HepG2 (cell line): ENCODE measurements at regions not wholly inside any gene's neighbourhood (a gene's known extent, or its start where the extent isn't known, plus 50 kb on each side); places are given as distances from the start of the nearest gene placed in this dataset.

Experiments used
- ATAC-seq: fragments of 200-7000 bp; cut with Tn5 transposase; 3 replicates; pipeline ENCODE4 v1.9.1; 2020; ENCODE audit warnings: mild to moderate bottlenecking, moderate library complexity
- BruUV-seq: library from RNA; stranded (reverse); fragments of 400-500 nt; replicated peaks from 2 replicates; lab custom pipeline; 2021; lab: Mats Ljungman, UMichigan
- CTCF ChIA-PET: fragments of 300-600 bp; formaldehyde crosslinking; extraction: SDS; loops from one replicate; lab custom pipeline; 2021; ENCODE audit warnings: low total read pairs, inconsistent platforms, low intra/inter-chr PET ratio; lab: Yijun Ruan, JAX
- POLR2A ChIA-PET: fragments of 350-600 bp; sonication (Branson Sonifier 250); formaldehyde crosslinking; loops from one replicate; lab custom pipeline; 2020; ENCODE audit warnings: antibody characterized with exemption, inconsistent platforms; lab: Yijun Ruan, JAX
- DNase-seq: peaks from one replicate; pipeline ENCODE4 v3.0.0-alpha.2; 2015; ENCODE audit warnings: low spot score
- FAIRE-seq: peaks from 3 replicates; lab custom pipeline; 2011; peaks lifted over from hg19 to GRCh38; lab: Jason Lieb, UNC
- H2AFZ ChIP-seq: one replicate; pipeline ENCODE4 v1.6.1; 2011; ENCODE audit warnings: low read length, inconsistent platforms
- H3K27ac ChIP-seq: fragments of 300-600 bp; 3 replicates; pipeline ENCODE4 v1.8.0; 2011; ENCODE audit warnings: mixed run types, mild to moderate bottlenecking, mixed read lengths, low read length, inconsistent platforms; ENCODE audit not compliant: insufficient read depth; ENCODE audit errors: extremely low read length
- H3K27me3 ChIP-seq, 2 experiments: fragments of 200-600 bp in 1 of 2; 2 replicates in 1 of 2; 3 replicates in 1 of 2; pipeline versions ENCODE4 v1.6.0 to v1.8.0; 2011; ENCODE audit warnings: low read length in 2 of 2, mild to moderate bottlenecking in 2 of 2, moderate library complexity in 2 of 2, inconsistent platforms in 1 of 2; ENCODE audit not compliant: insufficient read depth in 2 of 2, control insufficient read depth in 1 of 2
- H3K36me3 ChIP-seq, 2 experiments: fragments of 200-600 bp in 1 of 2; replicated peaks in 1 of 2; 2 replicates in 1 of 2; 3 replicates in 1 of 2; pipeline versions ENCODE4 v1.5.1 to v1.8.0; 2011; ENCODE audit warnings: low read length in 2 of 2, inconsistent platforms in 1 of 2; ENCODE audit not compliant: insufficient read depth in 2 of 2, control insufficient read depth in 1 of 2
- H3K4me1 ChIP-seq: 2 replicates; pipeline ENCODE4 v1.5.1; 2012; ENCODE audit warnings: low read length, inconsistent platforms; ENCODE audit not compliant: insufficient read depth
- H3K4me2 ChIP-seq: 2 replicates; pipeline ENCODE4 v1.6.0; 2011; ENCODE audit warnings: low read depth, low read length, inconsistent platforms
- H3K4me3 ChIP-seq, 3 experiments: fragments of 200-600 bp in 1 of 3; sonication (generic), shearing (Covaris generic) in 1 of 3; replicated peaks in 1 of 3; 2 replicates each; pipeline ENCODE4 v1.5.1; 2011 to 2016; ENCODE audit warnings: low read length in 3 of 3, inconsistent platforms in 2 of 3, low read depth in 2 of 3, mild to moderate bottlenecking in 2 of 3, control low read depth in 1 of 3, mixed read lengths in 1 of 3; ENCODE audit not compliant: insufficient read depth in 1 of 3
- H3K79me2 ChIP-seq: one replicate; pipeline ENCODE4 v1.6.1; 2011; ENCODE audit warnings: low read length, inconsistent platforms; ENCODE audit not compliant: insufficient read depth
- H3K9ac ChIP-seq: 2 replicates; pipeline ENCODE4 v1.6.0; 2011; ENCODE audit warnings: mild to moderate bottlenecking, low read depth, low read length, inconsistent platforms; ENCODE audit not compliant: insufficient read depth
- H3K9me3 ChIP-seq: 2 replicates; pipeline ENCODE4 v1.5.1; 2012; ENCODE audit warnings: mild to moderate bottlenecking, low read length
- H4K20me1 ChIP-seq: 2 replicates; pipeline ENCODE4 v1.6.0; 2011; ENCODE audit warnings: inconsistent platforms, mild to moderate bottlenecking, low read length, moderate library complexity; ENCODE audit not compliant: insufficient read depth
- BCLAF1 ChIP-seq: fragments of 450-650 bp; IDR thresholded peaks from 2 replicates; pipeline ENCODE4 v1.6.1; 2017; ENCODE audit warnings: mild to moderate bottlenecking
- DPF2 ChIP-seq: sonication (generic); formaldehyde crosslinking; IDR thresholded peaks from 2 replicates; pipeline ENCODE4 v1.4.0; 2020; ENCODE audit warnings: mild to moderate bottlenecking, low read depth, missing genetic modification reagents, borderline replicate concordance
- GTF3A ChIP-seq: sonication (generic); formaldehyde crosslinking; conservative IDR thresholded peaks from 2 replicates; pipeline ENCODE4 v1.4.0; 2020; ENCODE audit warnings: mild to moderate bottlenecking, missing genetic modification reagents
- KAT8 ChIP-seq: IDR thresholded peaks from 2 replicates; pipeline ENCODE4 v1.6.1; 2016; ENCODE audit warnings: missing genetic modification reagents, missing compliant biosample characterization
- KLF16 ChIP-seq, 2 experiments: sonication (generic) in 1 of 2; formaldehyde crosslinking in 1 of 2; IDR thresholded peaks; 2 replicates each; pipeline versions ENCODE4 v1.6.1 to v1.8.0; 2016 to 2023; ENCODE audit warnings: missing genetic modification reagents in 2 of 2, missing compliant biosample characterization in 1 of 2
- MTA3 ChIP-seq: sonication (generic); formaldehyde crosslinking; IDR thresholded peaks from 2 replicates; pipeline ENCODE4 v1.4.0; 2020; ENCODE audit warnings: missing genetic modification reagents
- USF2 ChIP-seq, 2 experiments: sonication (generic) in 1 of 2; formaldehyde crosslinking in 1 of 2; IDR thresholded peaks; 2 replicates each; pipeline versions ENCODE4 v1.5.1 to v1.6.1; 2011 to 2020; ENCODE audit warnings: borderline replicate concordance in 1 of 2, low read depth in 1 of 2, low read length in 1 of 2, mild to moderate bottlenecking in 1 of 2, missing genetic modification reagents in 1 of 2, moderate library complexity in 1 of 2
- ZBTB7A ChIP-seq: sonication (generic); formaldehyde crosslinking; IDR thresholded peaks from 2 replicates; pipeline ENCODE4 v1.8.0; 2022; ENCODE audit warnings: mild to moderate bottlenecking, missing genetic modification reagents
- ZNF329 ChIP-seq: sonication (generic); formaldehyde crosslinking; IDR thresholded peaks from 2 replicates; pipeline ENCODE4 v1.9.0; 2021; ENCODE audit warnings: low read depth, mild to moderate bottlenecking, missing genetic modification reagents
- ZNF496 ChIP-seq: sonication (generic); formaldehyde crosslinking; IDR thresholded peaks from 2 replicates; pipeline ENCODE4 v1.8.1; 2023; ENCODE audit warnings: mild to moderate bottlenecking, moderate library complexity, missing genetic modification reagents; ENCODE audit not compliant: insufficient replicate concordance
- ZSCAN29 ChIP-seq: sonication (generic); formaldehyde crosslinking; conservative IDR thresholded peaks from 2 replicates; pipeline ENCODE4 v1.4.0; 2020; ENCODE audit warnings: mild to moderate bottlenecking, missing genetic modification reagents
- ZSCAN5A ChIP-seq: sonication (generic); formaldehyde crosslinking; IDR thresholded peaks from 2 replicates; pipeline ENCODE4 v1.8.0; 2022; ENCODE audit warnings: mild to moderate bottlenecking, missing genetic modification reagents, borderline replicate concordance
- WGBS: methylation state at CpG from one replicate; pipeline ENCODE4 v1.1.6; 2017; ENCODE audit warnings: low lambda C conversion rate; 5-methylcytosine and 5-hydroxymethylcytosine counted together
- in situ Hi-C: cut with HindIII; loops from 2 replicates; pipeline ENCODE4 v1.10.0; 2017; ENCODE audit warnings: low pct_unique_long_range_greater_than_20kb; ENCODE audit not compliant: extremely low pct_ligation_motif_present
- intact Hi-C: fragments of 100-400 bp; cut with micrococcal nuclease; formaldehyde crosslinking; loops from one replicate; pipeline ENCODE4 v1.10.0; 2022; ENCODE audit not compliant: unreplicated experiment

- H4K20me1 ChIP-seq: no peaks in the 10 kb centered on the region
- no peak overlapping the region for H3K9ac ChIP-seq
- FAIRE-seq (no peak), DNase-seq (no peak), ATAC-seq (no peak)
- CTCF ChIA-PET: no interaction called here
- POLR2A ChIA-PET: no interaction called here
- H3K27me3 ChIP-seq: no peaks in the 10 kb centered on the region
- no peak overlapping the region for H3K27ac ChIP-seq
- H3K79me2 ChIP-seq: no peaks in the 10 kb centered on the region
- 46% methylated on average over 1 of the region's 1 CpG for WGBS
- no peaks in the 10 kb centered on the region for H3K4me1 ChIP-seq
- intact Hi-C loops: no loop called here
- H2AFZ ChIP-seq: no peak overlapping the region
- H3K36me3 ChIP-seq: no peaks in the 10 kb centered on the region
- in situ Hi-C loops: no loop called here
- H3K4me3 ChIP-seq: no peak overlapping the region
- no peaks in the 10 kb centered on the region for H3K9me3 ChIP-seq
- no peak for TF ChIP-seq KAT8 (CRISPR knock-in tag)
- no peak for TF ChIP-seq KLF16 (CRISPR knock-in tag; IDR thresholded peaks at IDR 0.05)
- no peak for TF ChIP-seq MTA3 (CRISPR knock-in tag)
- no peak for TF ChIP-seq USF2 (IDR thresholded peaks at IDR 0.05; ENCODE audit: low read depth, low read length)
- no peak for TF ChIP-seq USF2 (CRISPR knock-in tag; IDR thresholded peaks at IDR 0.05; ENCODE audit: borderline replicate concordance)
- no peak for TF ChIP-seq ZBTB7A
- TF ChIP-seq ZSCAN5A (CRISPR knock-in tag): no peak
- no peak for TF ChIP-seq GTF3A (CRISPR knock-in tag)
- no peak for TF ChIP-seq DPF2 (CRISPR knock-in tag)
- TF ChIP-seq ZNF329 (CRISPR knock-in tag): no peak
- TF ChIP-seq ZSCAN29 (CRISPR knock-in tag): no peak
- TF ChIP-seq ZNF496: no peak
- no peak for TF ChIP-seq BCLAF1
- no TSS peak for BruUV-seq
- no peak overlapping the region for H3K4me2 ChIP-seq
Observed at GRCh38 chr3:106305882-106306435, 437.1 kb upstream of the CBLB start.
